HEK293T (cell line): ENCODE measurements at regions not wholly inside any gene's neighbourhood (a gene's known extent, or its start where the extent isn't known, plus 50 kb on each side); places are given as distances from the start of the nearest gene placed in this dataset.

Experiments used
- CTBP1 ChIP-seq: fragments of 450-650 bp; IDR thresholded peaks from 2 replicates; pipeline ENCODE4 v1.6.1; 2016; ENCODE audit warnings: borderline replicate concordance
- FOXA1 ChIP-seq: fragments of 450-650 bp; IDR thresholded peaks from 2 replicates; pipeline ENCODE4 v1.6.1; 2016; ENCODE audit warnings: mild to moderate bottlenecking
- FOXK2 ChIP-seq: fragments of 450-650 bp; IDR thresholded peaks from 2 replicates; pipeline ENCODE4 v1.6.1; 2016; ENCODE audit warnings: mild to moderate bottlenecking
- FOXM1 ChIP-seq: fragments of 450-650 bp; IDR thresholded peaks from 2 replicates; pipeline ENCODE4 v1.6.1; 2017; ENCODE audit warnings: mild to moderate bottlenecking, borderline replicate concordance
- HDGF ChIP-seq: fragments of 450-650 bp; IDR thresholded peaks from 2 replicates; pipeline ENCODE4 v1.6.1; 2017; ENCODE audit warnings: antibody characterized with exemption, borderline replicate concordance
- LEF1 ChIP-seq: fragments of 450-650 bp; IDR thresholded peaks from 2 replicates; pipeline ENCODE4 v1.6.1; 2017; ENCODE audit warnings: mild to moderate bottlenecking, borderline replicate concordance
- NFRKB ChIP-seq: fragments of 450-650 bp; IDR thresholded peaks from 2 replicates; pipeline ENCODE4 v1.6.1; 2016; ENCODE audit warnings: mild to moderate bottlenecking, moderate library complexity
- PKNOX1 ChIP-seq: fragments of 450-650 bp; IDR thresholded peaks from 2 replicates; pipeline ENCODE4 v1.6.1; 2016
- SP1 ChIP-seq: fragments of 450-650 bp; IDR thresholded peaks from 2 replicates; pipeline ENCODE4 v1.6.1; 2017

- TF ChIP-seq FOXM1 (no peak), SP1 (no peak), FOXA1 (no peak), PKNOX1 (no peak), FOXK2 (no peak), HDGF (no peak), CTBP1 (no peak), NFRKB (no peak), LEF1 (no peak)
Observed at GRCh38 chr2:146576339-146577111, 1268.3 kb upstream of the ACVR2A start.
